ENCODE measurements at regions not wholly inside any gene's neighbourhood (a gene's known extent, or its start where the extent isn't known, plus 50 kb on each side); places are given as distances from the start of the nearest gene placed in this dataset.

- Histone ChIP-seq H3K27ac (ENCODE audit: poor library complexity, severe bottlenecking) (no peak overlapping the region), H3K36me3 (ENCODE audit: low read depth) (no peaks in the 10 kb centered on the region), H3K9me3 (ENCODE audit: severe bottlenecking) (no peaks in the 10 kb centered on the region), H3K27me3 (ENCODE audit: insufficient read depth, poor library complexity, severe bottlenecking) (peaks cover 4% of the 10 kb centered on the region), H3K4me1 (ENCODE audit: insufficient read depth, poor library complexity, severe bottlenecking) (no peaks in the 10 kb centered on the region), H3K4me3 (ENCODE audit: severe bottlenecking) (no peak overlapping the region)
- no peak for TF ChIP-seq CTCF (IDR thresholded peaks at IDR 0.05; ENCODE audit: poor library complexity, severe bottlenecking)
- no peak for ATAC-seq (ENCODE audit: low read depth)
- no peak for DNase-seq (ENCODE audit: low spot score)
Measured at GRCh38 chr18:11541179-11541578, 68.2 kb upstream of the SLC35G4 start.

GRCh38 chr18:11533942-11534496 is 75.4 kb upstream of the SLC35G4 start:
- TF ChIP-seq CTCF (IDR thresholded peaks at IDR 0.05; ENCODE audit: poor library complexity, severe bottlenecking): no peak
- Histone ChIP-seq H3K4me1 (ENCODE audit: insufficient read depth, poor library complexity, severe bottlenecking) (no peaks in the 10 kb centered on the region), H3K27me3 (ENCODE audit: insufficient read depth, poor library complexity, severe bottlenecking) (peaks cover 4% of the 10 kb centered on the region), H3K36me3 (ENCODE audit: low read depth) (no peaks in the 10 kb centered on the region), H3K9me3 (ENCODE audit: severe bottlenecking) (no peaks in the 10 kb centered on the region), H3K27ac (ENCODE audit: poor library complexity, severe bottlenecking) (no peak overlapping the region), H3K4me3 (ENCODE audit: severe bottlenecking) (no peak overlapping the region)
- no peak for DNase-seq (ENCODE audit: low spot score)
- peak; percentile 62; the same call in 2 of the 3 replicates for ATAC-seq (ENCODE audit: low read depth)

GRCh38 chr18:11533513-11533890 is 75.9 kb upstream of the SLC35G4 start:
- Histone ChIP-seq H3K4me3 (ENCODE audit: severe bottlenecking) (no peak overlapping the region), H3K27me3 (ENCODE audit: insufficient read depth, poor library complexity, severe bottlenecking) (peaks cover 4% of the 10 kb centered on the region), H3K4me1 (ENCODE audit: insufficient read depth, poor library complexity, severe bottlenecking) (no peaks in the 10 kb centered on the region), H3K36me3 (ENCODE audit: low read depth) (no peaks in the 10 kb centered on the region), H3K9me3 (ENCODE audit: severe bottlenecking) (no peaks in the 10 kb centered on the region), H3K27ac (ENCODE audit: poor library complexity, severe bottlenecking) (no peak overlapping the region)
- no peak for TF ChIP-seq CTCF (IDR thresholded peaks at IDR 0.05; ENCODE audit: poor library complexity, severe bottlenecking)
- DNase-seq (ENCODE audit: low spot score) (no peak), ATAC-seq (ENCODE audit: low read depth) (no peak)

- Histone ChIP-seq H3K4me1 (ENCODE audit: insufficient read depth, poor library complexity, severe bottlenecking) (no peaks in the 10 kb centered on the region), H3K27ac (ENCODE audit: poor library complexity, severe bottlenecking) (no peak overlapping the region), H3K27me3 (ENCODE audit: insufficient read depth, poor library complexity, severe bottlenecking) (peaks cover 4% of the 10 kb centered on the region), H3K4me3 (ENCODE audit: severe bottlenecking) (no peak overlapping the region), H3K9me3 (ENCODE audit: severe bottlenecking) (no peaks in the 10 kb centered on the region), H3K36me3 (ENCODE audit: low read depth) (no peaks in the 10 kb centered on the region)
- no peak for TF ChIP-seq CTCF (IDR thresholded peaks at IDR 0.05; ENCODE audit: poor library complexity, severe bottlenecking)
- ATAC-seq (ENCODE audit: low read depth): no peak
- no peak for DNase-seq (ENCODE audit: low spot score)
Measured at GRCh38 chr18:11532758-11533512, 76.5 kb upstream of the SLC35G4 start.

GRCh38 chr18:11529081-11529480 is 80.3 kb upstream of the SLC35G4 start:
- H3K27ac ChIP-seq (ENCODE audit: poor library complexity, severe bottlenecking): no peak overlapping the region
- no peak overlapping the region for H3K4me3 ChIP-seq (ENCODE audit: severe bottlenecking)
- H3K27me3 ChIP-seq (ENCODE audit: insufficient read depth, poor library complexity, severe bottlenecking): no peaks in the 10 kb centered on the region
- H3K4me1 ChIP-seq (ENCODE audit: insufficient read depth, poor library complexity, severe bottlenecking): no peaks in the 10 kb centered on the region
- DNase-seq (ENCODE audit: low spot score) (no peak), ATAC-seq (ENCODE audit: low read depth) (no peak)
- TF ChIP-seq CTCF (IDR thresholded peaks at IDR 0.05; ENCODE audit: poor library complexity, severe bottlenecking): no peak
- H3K36me3 ChIP-seq (ENCODE audit: low read depth): no peaks in the 10 kb centered on the region
- no peaks in the 10 kb centered on the region for H3K9me3 ChIP-seq (ENCODE audit: severe bottlenecking)
